ENCODE measurements at regions not wholly inside any gene's neighbourhood (a gene's known extent, or its start where the extent isn't known, plus 50 kb on each side); places are given as distances from the start of the nearest gene placed in this dataset.

DNA sequence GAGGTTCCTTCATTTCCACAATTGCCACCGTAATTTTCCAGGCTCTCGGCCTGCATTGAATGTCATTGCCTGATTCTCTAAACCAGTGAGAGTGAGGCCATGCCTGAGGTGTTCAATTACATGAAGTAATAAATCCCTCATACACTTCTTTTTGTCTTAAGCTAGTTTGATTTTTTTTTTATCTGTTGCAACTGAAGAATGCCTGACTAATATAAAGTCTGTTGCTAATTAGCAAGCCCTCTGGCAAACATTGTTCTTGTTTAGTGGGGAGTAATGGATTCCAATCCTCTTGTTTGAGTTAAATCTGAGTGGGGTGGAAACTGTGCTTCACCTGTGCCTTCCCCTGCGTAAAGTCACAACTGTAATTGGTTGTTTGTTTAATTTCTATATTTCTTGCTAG, 338.1 kb upstream of the ATP10B start:
- Histone ChIP-seq H3K4me1 (replicated peaks in 1 of 2) (no peaks in the 10 kb centered on the region), H3K27me3 (no peaks in the 10 kb centered on the region), H3K27ac (no peak overlapping the region), H3K36me3 (replicated peaks in 1 of 2) (no peaks in the 10 kb centered on the region), H3K9me3 (replicated peaks in 1 of 3) (no peaks in the 10 kb centered on the region), H3K4me3 (no peak overlapping the region)
- intact Hi-C loops (cut with DNase I) = no loop called here
- TF ChIP-seq, protein P1, sequence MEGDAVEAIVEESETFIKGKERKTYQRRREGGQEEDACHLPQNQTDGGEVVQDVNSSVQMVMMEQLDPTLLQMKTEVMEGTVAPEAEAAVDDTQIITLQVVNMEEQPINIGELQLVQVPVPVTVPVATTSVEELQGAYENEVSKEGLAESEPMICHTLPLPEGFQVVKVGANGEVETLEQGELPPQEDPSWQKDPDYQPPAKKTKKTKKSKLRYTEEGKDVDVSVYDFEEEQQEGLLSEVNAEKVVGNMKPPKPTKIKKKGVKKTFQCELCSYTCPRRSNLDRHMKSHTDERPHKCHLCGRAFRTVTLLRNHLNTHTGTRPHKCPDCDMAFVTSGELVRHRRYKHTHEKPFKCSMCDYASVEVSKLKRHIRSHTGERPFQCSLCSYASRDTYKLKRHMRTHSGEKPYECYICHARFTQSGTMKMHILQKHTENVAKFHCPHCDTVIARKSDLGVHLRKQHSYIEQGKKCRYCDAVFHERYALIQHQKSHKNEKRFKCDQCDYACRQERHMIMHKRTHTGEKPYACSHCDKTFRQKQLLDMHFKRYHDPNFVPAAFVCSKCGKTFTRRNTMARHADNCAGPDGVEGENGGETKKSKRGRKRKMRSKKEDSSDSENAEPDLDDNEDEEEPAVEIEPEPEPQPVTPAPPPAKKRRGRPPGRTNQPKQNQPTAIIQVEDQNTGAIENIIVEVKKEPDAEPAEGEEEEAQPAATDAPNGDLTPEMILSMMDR (IDR thresholded peaks at IDR 0.05) = no peak
- no peak for TF ChIP-seq POLR2A (IDR thresholded peaks at IDR 0.05)
- 74 to 89% (median 83%) methylated on average over 3 of the region's 3 CpGs for WGBS, 4 donors
- no peak for DNase-seq

DNA sequence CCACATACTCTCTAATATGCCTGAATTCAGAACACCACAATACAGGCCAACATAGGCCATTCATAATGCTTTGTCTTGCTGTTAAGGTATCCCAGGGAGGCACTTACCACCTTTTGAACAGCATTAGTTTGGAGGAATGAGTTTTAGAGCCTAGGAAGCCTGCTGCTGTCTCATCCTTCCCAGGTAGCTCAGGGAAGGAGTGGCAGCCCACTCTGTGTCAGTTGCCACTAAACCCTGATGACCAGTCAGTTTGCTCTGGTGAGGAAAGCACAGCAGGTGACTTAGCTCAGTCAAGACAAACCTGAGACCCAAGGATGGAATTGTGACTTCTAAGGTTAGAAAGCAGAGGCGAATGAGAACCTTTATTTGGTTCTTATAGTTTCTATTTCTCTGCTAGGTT, 337.4 kb upstream of the ATP10B start:
- intact Hi-C loops (cut with DNase I) = no loop called here
- no peak for TF ChIP-seq POLR2A (IDR thresholded peaks at IDR 0.05)
- TF ChIP-seq, protein P1 (IDR thresholded peaks at IDR 0.05) = no peak
- Histone ChIP-seq H3K4me1 (replicated peaks in 1 of 2) (no peaks in the 10 kb centered on the region), H3K27ac (no peak overlapping the region), H3K36me3 (replicated peaks in 1 of 2) (no peaks in the 10 kb centered on the region), H3K4me3 (no peak overlapping the region), H3K9me3 (replicated peaks in 1 of 3) (no peaks in the 10 kb centered on the region), H3K27me3 (no peaks in the 10 kb centered on the region)
- no peak for DNase-seq
- 37 to 88% (median 68%) methylated on average over 1 of the region's 1 CpG for WGBS, 4 donors

DNA sequence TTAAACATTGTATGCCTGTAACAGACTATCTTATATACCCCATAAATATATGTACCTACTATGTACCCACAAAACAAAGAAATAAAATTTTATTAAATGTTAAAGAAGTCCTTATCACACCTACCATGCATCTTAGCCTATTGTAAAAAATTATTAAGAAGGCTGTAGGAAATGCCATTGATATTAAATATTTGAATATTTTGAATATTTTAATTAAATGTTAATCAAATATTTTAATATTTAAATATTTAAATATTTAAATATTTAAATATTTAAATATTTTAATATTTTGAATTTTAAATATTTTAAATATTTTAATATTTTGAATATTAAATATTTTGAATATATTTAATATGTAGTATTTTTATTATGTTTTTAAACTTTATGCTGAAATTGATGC, 331.5 kb upstream of the ATP10B start:
- Histone ChIP-seq H3K27me3 (no peaks in the 10 kb centered on the region), H3K27ac (no peak overlapping the region), H3K36me3 (replicated peaks in 1 of 2) (no peaks in the 10 kb centered on the region), H3K9me3 (replicated peaks in 1 of 3) (no peaks in the 10 kb centered on the region), H3K4me3 (no peak overlapping the region), H3K4me1 (replicated peaks in 1 of 2) (no peaks in the 10 kb centered on the region)
- no peak for DNase-seq
- TF ChIP-seq, protein P1 (IDR thresholded peaks at IDR 0.05) = no peak
- TF ChIP-seq POLR2A (IDR thresholded peaks at IDR 0.05) = no peak
- intact Hi-C loops (cut with DNase I) = no loop called here

DNA sequence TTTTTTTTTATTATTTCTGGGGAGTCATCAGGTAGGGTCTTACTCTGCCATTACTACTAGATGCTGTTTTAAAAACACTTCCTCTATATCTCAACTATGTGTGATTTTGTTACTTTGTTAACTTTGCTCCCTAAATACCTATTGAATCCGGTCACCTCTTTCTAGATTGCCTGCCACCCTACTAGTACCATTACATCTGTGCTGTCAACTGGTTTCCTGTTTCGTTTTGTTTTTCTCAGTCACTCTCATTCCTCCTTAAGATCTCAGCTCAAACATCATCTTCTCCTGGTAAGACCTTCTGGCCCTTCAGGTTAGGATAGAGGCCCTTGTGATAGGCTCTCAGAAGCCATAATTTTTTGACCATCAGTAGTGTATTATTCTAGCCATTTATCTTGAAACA, 324.2 kb upstream of the ATP10B start:
- intact Hi-C loops (cut with DNase I) = no loop called here
- Histone ChIP-seq H3K36me3 (replicated peaks in 1 of 2) (no peaks in the 10 kb centered on the region), H3K9me3 (replicated peaks in 1 of 3) (no peaks in the 10 kb centered on the region), H3K4me3 (no peak overlapping the region), H3K27me3 (no peaks in the 10 kb centered on the region), H3K27ac (no peak overlapping the region), H3K4me1 (replicated peaks in 1 of 2) (no peaks in the 10 kb centered on the region)
- TF ChIP-seq, protein P1 (IDR thresholded peaks at IDR 0.05) = no peak
- TF ChIP-seq POLR2A (IDR thresholded peaks at IDR 0.05) = no peak
- no peak for DNase-seq
- WGBS, 4 donors = 66 to 76% (median 70%) methylated on average over 2 of the region's 2 CpGs

Measured in adrenal gland (tissue), 9 donors.